HEK293 (cell line): ENCODE measurements at regions not wholly inside any gene's neighbourhood (a gene's known extent, or its start where the extent isn't known, plus 50 kb on each side); places are given as distances from the start of the nearest gene placed in this dataset.

Source experiments
- CTCF ChIA-PET: fragments of 350-600 bp; formaldehyde crosslinking; extraction: SDS; loops from one replicate; lab custom pipeline; 2021; ENCODE audit warnings: antibody characterized with exemption; lab: Yijun Ruan, JAX
- POLR2A ChIA-PET: fragments of 300-600 bp; formaldehyde crosslinking; extraction: SDS; loops from one replicate; lab custom pipeline; 2020; ENCODE audit warnings: antibody characterized with exemption, inconsistent platforms; lab: Yijun Ruan, JAX
- H3K27ac ChIP-seq: fragments of 200-500 bp; sonication (Bioruptor generic); 2 replicates; pipeline ENCODE4 v1.5.1; 2014; ENCODE audit warnings: low read depth, low read length, control low read depth, inconsistent platforms; ENCODE audit errors: extremely low read depth
- H3K36me3 ChIP-seq, 2 experiments: fragments of 200-500 bp in 1 of 2; sonication (Bioruptor generic) in 1 of 2; 1 replicate in 1 of 2; 2 replicates in 1 of 2; pipeline ENCODE4 v1.5.1; 2014 to 2017; ENCODE audit warnings: inconsistent platforms in 2 of 2, low read length in 2 of 2; ENCODE audit not compliant: control insufficient read depth in 2 of 2, insufficient read depth in 1 of 2
- H3K4me1 ChIP-seq: fragments of 200-500 bp; sonication (Bioruptor generic); 2 replicates; pipeline ENCODE4 v1.5.1; 2014; ENCODE audit warnings: mild to moderate bottlenecking, low read length, inconsistent platforms; ENCODE audit not compliant: control insufficient read depth, insufficient read depth
- H3K4me3 ChIP-seq: 2 replicates; pipeline ENCODE4 v1.5.1; 2011; ENCODE audit warnings: low read depth, mild to moderate bottlenecking, control low read depth, low read length, moderate library complexity
- H3K9me3 ChIP-seq: fragments of 200-500 bp; sonication (Bioruptor generic); 2 replicates; pipeline ENCODE4 v1.5.1; 2014; ENCODE audit warnings: low read depth, low read length, inconsistent platforms; ENCODE audit not compliant: control insufficient read depth, insufficient read depth
- ELK4 ChIP-seq: IDR thresholded peaks from 2 replicates; pipeline ENCODE4 v1.6.1; 2011; ENCODE audit warnings: mild to moderate bottlenecking, low read depth, low read length, borderline replicate concordance
- HOXC10 ChIP-seq: sonication (generic); formaldehyde crosslinking; IDR thresholded peaks from 2 replicates; pipeline ENCODE4 v1.8.1; 2023; ENCODE audit warnings: mild to moderate bottlenecking, missing genetic modification reagents
- HOXD13 ChIP-seq: sonication (generic); formaldehyde crosslinking; IDR thresholded peaks from 2 replicates; pipeline ENCODE4 v1.8.0; 2022; ENCODE audit warnings: missing genetic modification reagents, borderline replicate concordance
- INSM2 ChIP-seq: fragments of 450-650 bp; formaldehyde crosslinking; IDR thresholded peaks from 2 replicates; pipeline ENCODE4 v1.5.1; 2016; ENCODE audit warnings: missing biosample characterization, missing genetic modification characterization
- KLF1 ChIP-seq: fragments of 450-650 bp; formaldehyde crosslinking; IDR thresholded peaks from 2 replicates; pipeline ENCODE4 v1.5.1; 2016; ENCODE audit warnings: missing biosample characterization, missing genetic modification characterization
- KLF7 ChIP-seq: fragments of 450-650 bp; formaldehyde crosslinking; IDR thresholded peaks from 2 replicates; pipeline ENCODE4 v1.5.1; 2016; ENCODE audit warnings: missing biosample characterization, missing genetic modification characterization, borderline replicate concordance
- ZFHX2 ChIP-seq: fragments of 450-650 bp; formaldehyde crosslinking; conservative IDR thresholded peaks from 2 replicates; pipeline ENCODE4 v1.5.1; 2016; ENCODE audit warnings: missing biosample characterization, missing genetic modification characterization
- ZIC2 ChIP-seq: fragments of 450-650 bp; formaldehyde crosslinking; IDR thresholded peaks from 2 replicates; pipeline ENCODE4 v1.5.1; 2016; ENCODE audit warnings: missing biosample characterization, missing genetic modification characterization
- ZNF133 ChIP-seq: fragments of 450-650 bp; formaldehyde crosslinking; IDR thresholded peaks from 2 replicates; pipeline ENCODE4 v1.5.1; 2016; ENCODE audit warnings: missing biosample characterization, missing genetic modification characterization
- ZNF146 ChIP-seq: fragments of 450-650 bp; formaldehyde crosslinking; IDR thresholded peaks from 2 replicates; pipeline ENCODE4 v1.5.1; 2016; ENCODE audit warnings: missing biosample characterization, missing genetic modification characterization
- ZNF174 ChIP-seq: fragments of 450-650 bp; formaldehyde crosslinking; IDR thresholded peaks from 2 replicates; pipeline ENCODE4 v1.5.0; 2017; ENCODE audit warnings: missing biosample characterization, mild to moderate bottlenecking, missing genetic modification characterization
- ZNF19 ChIP-seq: fragments of 450-650 bp; formaldehyde crosslinking; IDR thresholded peaks from 2 replicates; pipeline ENCODE4; 2016; ENCODE audit warnings: missing biosample characterization, missing genetic modification characterization, low read depth
- ZNF223 ChIP-seq: fragments of 450-650 bp; formaldehyde crosslinking; IDR thresholded peaks from 2 replicates; pipeline ENCODE4 v1.5.1; 2016; ENCODE audit warnings: missing biosample characterization, missing genetic modification characterization
- ZNF37A ChIP-seq: fragments of 450-650 bp; IDR thresholded peaks from 2 replicates; pipeline ENCODE4 v1.5.1; 2018; ENCODE audit warnings: missing biosample characterization, missing genetic modification characterization
- ZNF449 ChIP-seq: fragments of 450-650 bp; formaldehyde crosslinking; IDR thresholded peaks from 2 replicates; pipeline ENCODE4 v1.5.1; 2017; ENCODE audit warnings: missing biosample characterization, mild to moderate bottlenecking, missing genetic modification characterization, moderate library complexity
- ZNF521 ChIP-seq: fragments of 450-650 bp; formaldehyde crosslinking; IDR thresholded peaks from 2 replicates; pipeline ENCODE4 v1.5.1; 2017; ENCODE audit warnings: missing biosample characterization, mild to moderate bottlenecking, missing genetic modification characterization
- ZNF600 ChIP-seq: fragments of 450-650 bp; formaldehyde crosslinking; IDR thresholded peaks from 2 replicates; pipeline ENCODE4 v1.5.1; 2016; ENCODE audit warnings: missing biosample characterization, missing genetic modification characterization
- TF ChIP-seq, protein P1 (sequence below): fragments of 450-650 bp; formaldehyde crosslinking; IDR thresholded peaks from 2 replicates; pipeline ENCODE4 v1.5.1; 2016; ENCODE audit warnings: missing biosample characterization, missing genetic modification characterization
- TF ChIP-seq, protein P2 (sequence below): fragments of 450-650 bp; formaldehyde crosslinking; IDR thresholded peaks from 2 replicates; pipeline ENCODE4 v1.5.1; 2017; ENCODE audit warnings: missing biosample characterization, missing genetic modification characterization

- TF ChIP-seq ZIC2 (tag by site-specific recombination) (no peak), ELK4 (no peak), ZNF223 (tag by site-specific recombination) (no peak), HOXD13 (no peak)
- TF ChIP-seq, protein P1, sequence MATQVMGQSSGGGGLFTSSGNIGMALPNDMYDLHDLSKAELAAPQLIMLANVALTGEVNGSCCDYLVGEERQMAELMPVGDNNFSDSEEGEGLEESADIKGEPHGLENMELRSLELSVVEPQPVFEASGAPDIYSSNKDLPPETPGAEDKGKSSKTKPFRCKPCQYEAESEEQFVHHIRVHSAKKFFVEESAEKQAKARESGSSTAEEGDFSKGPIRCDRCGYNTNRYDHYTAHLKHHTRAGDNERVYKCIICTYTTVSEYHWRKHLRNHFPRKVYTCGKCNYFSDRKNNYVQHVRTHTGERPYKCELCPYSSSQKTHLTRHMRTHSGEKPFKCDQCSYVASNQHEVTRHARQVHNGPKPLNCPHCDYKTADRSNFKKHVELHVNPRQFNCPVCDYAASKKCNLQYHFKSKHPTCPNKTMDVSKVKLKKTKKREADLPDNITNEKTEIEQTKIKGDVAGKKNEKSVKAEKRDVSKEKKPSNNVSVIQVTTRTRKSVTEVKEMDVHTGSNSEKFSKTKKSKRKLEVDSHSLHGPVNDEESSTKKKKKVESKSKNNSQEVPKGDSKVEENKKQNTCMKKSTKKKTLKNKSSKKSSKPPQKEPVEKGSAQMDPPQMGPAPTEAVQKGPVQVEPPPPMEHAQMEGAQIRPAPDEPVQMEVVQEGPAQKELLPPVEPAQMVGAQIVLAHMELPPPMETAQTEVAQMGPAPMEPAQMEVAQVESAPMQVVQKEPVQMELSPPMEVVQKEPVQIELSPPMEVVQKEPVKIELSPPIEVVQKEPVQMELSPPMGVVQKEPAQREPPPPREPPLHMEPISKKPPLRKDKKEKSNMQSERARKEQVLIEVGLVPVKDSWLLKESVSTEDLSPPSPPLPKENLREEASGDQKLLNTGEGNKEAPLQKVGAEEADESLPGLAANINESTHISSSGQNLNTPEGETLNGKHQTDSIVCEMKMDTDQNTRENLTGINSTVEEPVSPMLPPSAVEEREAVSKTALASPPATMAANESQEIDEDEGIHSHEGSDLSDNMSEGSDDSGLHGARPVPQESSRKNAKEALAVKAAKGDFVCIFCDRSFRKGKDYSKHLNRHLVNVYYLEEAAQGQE, result no peak
Observed at GRCh38 chr4:27913738-27914137, 1053.1 kb downstream of the STIM2 start (continued).

DNA sequence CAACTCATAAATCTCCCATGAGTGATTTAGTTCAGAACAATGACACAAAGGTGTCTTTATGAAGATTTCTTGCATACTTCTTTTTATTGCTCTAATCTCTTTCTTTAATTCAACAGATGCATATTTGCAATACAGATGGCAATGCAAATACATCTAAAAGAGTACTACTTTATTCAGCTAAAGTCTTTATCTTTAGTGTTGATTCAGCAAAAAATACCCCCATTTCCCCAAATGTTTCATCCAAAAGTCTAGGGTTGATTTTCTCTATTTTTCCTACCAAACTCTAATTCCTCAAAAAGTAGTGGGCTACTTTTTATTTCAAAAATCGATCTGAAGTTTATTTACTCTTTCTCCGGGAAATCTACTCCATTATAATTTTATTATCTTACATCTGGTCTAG is 1055.2 kb downstream of the STIM2 start:
- CTCF ChIA-PET, result interaction anchor here (0.5 kb wide), 1 partner anchor 232 kb away, joined by 3 read pairs; no protein-coding TSS in a partner anchor
- Histone ChIP-seq H3K4me1 (no peaks in the 10 kb centered on the region), H3K4me3 (no peak overlapping the region), H3K9me3 (no peaks in the 10 kb centered on the region), H3K36me3 (no peaks in the 10 kb centered on the region), H3K27ac (no peak overlapping the region)
- POLR2A ChIA-PET, result no interaction called here
- no peak for TF ChIP-seq ZNF19
- TF ChIP-seq ZNF600, result no peak
- TF ChIP-seq KLF7 (tag by site-specific recombination), result no peak
- no peak for TF ChIP-seq ZNF146 (tag by site-specific recombination)
- TF ChIP-seq ZNF37A (tag by site-specific recombination), result no peak
- TF ChIP-seq ZNF521 (tag by site-specific recombination), result no peak
- no peak for TF ChIP-seq KLF1 (tag by site-specific recombination)
- TF ChIP-seq ZFHX2, result no peak
- no peak for TF ChIP-seq ZNF449
- TF ChIP-seq ZNF174 (tag by site-specific recombination), result no peak
- TF ChIP-seq, protein P2, sequence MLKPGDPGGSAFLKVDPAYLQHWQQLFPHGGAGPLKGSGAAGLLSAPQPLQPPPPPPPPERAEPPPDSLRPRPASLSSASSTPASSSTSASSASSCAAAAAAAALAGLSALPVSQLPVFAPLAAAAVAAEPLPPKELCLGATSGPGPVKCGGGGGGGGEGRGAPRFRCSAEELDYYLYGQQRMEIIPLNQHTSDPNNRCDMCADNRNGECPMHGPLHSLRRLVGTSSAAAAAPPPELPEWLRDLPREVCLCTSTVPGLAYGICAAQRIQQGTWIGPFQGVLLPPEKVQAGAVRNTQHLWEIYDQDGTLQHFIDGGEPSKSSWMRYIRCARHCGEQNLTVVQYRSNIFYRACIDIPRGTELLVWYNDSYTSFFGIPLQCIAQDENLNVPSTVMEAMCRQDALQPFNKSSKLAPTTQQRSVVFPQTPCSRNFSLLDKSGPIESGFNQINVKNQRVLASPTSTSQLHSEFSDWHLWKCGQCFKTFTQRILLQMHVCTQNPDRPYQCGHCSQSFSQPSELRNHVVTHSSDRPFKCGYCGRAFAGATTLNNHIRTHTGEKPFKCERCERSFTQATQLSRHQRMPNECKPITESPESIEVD (tag by site-specific recombination), result no peak
- no peak for TF ChIP-seq INSM2 (tag by site-specific recombination)
- no peak for TF ChIP-seq ZNF133 (tag by site-specific recombination)
- TF ChIP-seq HOXC10, result no peak
- no peak for TF ChIP-seq HOXD13
- TF ChIP-seq, all 188 proteins: peak for 0
